Neural cell (in vitro differentiated cells): ENCODE measurements at regions not wholly inside any gene's neighbourhood (a gene's known extent, or its start where the extent isn't known, plus 50 kb on each side); places are given as distances from the start of the nearest gene placed in this dataset.

Experiments
- EZH2 ChIP-seq: fragments of 200-600, 300-800 bp; shearing (Covaris generic), sonication (generic); IDR thresholded peaks from 2 replicates; pipeline ENCODE4 v1.6.1; 2014; ENCODE audit warnings: antibody characterized with exemption, low read length, borderline replicate concordance, mild to moderate bottlenecking; ENCODE audit not compliant: insufficient read depth, poor library complexity, severe bottlenecking
- TAF1 ChIP-seq: IDR thresholded peaks from 2 replicates; pipeline ENCODE4 v1.6.1; 2012; ENCODE audit warnings: low read depth

DNA sequence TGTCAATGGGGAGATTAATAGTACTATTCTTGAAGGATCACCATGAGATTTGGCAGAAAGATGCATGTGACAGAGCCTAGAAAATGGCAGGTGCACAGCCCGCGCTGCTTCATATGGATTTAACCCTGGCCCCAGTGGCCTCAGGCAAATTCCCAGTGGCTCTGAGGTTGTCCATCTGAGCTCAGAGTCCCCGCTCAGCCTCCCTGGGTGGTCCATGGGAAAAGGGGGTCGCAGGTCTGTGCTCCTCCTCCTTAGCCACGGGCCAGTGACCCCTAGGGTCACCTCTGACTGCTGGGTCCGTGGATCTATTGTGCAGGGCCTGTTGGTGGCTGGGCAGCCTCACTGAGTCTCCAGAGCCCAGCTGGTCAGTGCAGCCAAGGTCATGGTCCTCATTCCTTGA is 93.3 kb upstream of the BOD1 start:
- TF ChIP-seq EZH2 (no peak), TAF1 (no peak)
